CD4-positive, alpha-beta T cell treated with Interleukin-15 for 4 hours (primary cell): ENCODE measurements at regions not wholly inside any gene's neighbourhood (a gene's known extent, or its start where the extent isn't known, plus 50 kb on each side); places are given as distances from the start of the nearest gene placed in this dataset.

Experiments used
- DNase-seq: peaks from one replicate; pipeline ENCODE4 v3.0.0-alpha.2; 2020; ENCODE audit warnings: low spot score

DNA sequence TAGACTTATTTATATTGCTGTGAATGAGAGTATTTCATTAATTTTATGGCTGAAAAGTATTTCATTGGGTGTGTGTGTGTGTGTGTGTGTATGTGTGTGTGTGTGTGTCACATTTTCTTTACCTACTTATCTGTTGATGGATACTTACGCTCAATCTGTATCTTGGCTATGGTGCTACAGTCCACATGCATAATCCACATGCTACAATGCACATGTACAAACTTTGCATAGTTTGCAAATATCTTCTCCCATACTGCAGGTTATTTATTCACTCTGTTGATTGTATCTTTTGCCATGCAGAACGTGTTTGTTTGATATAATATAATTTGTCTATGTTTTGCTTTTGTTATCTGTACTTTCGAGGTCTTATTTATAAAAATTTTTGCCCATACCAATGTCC, 167.8 kb downstream of the RAB28 start:
- no peak for DNase-seq

DNA sequence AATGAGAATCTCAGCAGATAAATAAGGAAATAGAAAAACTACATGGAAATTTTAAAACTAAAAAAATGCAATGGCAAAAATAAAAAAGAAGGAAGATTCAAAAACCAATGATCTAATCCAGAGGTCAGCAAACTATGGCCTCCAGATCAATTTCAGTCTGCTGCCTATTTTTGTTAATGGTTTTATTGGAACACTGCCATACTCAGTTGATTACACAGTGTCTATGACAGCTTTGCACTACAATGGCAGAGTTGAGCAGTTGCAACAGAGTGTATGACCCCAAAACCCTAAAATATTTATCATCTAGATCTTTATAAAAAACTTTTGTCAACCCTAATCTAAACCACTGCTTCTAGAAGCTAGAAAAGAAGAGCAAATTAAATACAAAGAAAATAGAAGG, 170.3 kb downstream of the RAB28 start:
- no peak for DNase-seq

DNA sequence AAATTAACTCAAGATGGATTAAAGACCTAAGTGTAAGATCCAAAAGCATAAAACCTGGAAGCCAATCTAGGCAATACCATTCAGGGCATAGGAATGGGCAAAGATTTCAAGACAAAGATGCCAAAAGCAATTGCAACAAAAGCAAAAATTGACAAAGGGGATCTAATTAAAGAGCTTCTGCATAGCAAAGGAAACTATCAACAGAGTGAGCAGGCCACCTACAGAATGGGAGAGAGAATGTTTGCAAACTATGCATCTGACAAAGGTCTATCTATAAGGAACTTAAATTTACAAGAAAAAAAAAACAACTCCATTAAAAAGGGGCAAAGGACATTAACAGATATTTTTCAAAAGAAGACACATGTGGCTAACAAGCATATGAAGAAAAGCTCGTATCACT, 171.9 kb downstream of the RAB28 start:
- no peak for DNase-seq

DNA sequence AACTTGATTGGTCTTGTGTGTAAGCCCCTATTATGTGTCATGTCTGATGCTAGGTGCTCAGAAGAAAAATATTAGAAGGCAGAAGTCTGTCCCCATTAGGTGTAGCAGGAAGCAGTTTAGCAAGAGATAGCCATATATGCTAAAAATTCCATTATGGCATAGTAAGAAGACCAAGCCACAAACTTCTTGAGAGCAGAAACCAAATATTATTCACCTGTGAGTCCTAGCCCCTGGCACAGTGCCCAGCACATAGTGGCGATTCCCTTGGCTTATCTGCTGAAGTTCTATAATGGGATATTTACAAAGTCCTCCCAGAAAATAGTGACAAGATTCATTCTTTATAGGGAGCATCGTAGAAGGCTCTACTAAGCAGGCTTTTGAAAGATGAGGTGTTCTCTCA, 174.4 kb downstream of the RAB28 start:
- no peak for DNase-seq

DNA sequence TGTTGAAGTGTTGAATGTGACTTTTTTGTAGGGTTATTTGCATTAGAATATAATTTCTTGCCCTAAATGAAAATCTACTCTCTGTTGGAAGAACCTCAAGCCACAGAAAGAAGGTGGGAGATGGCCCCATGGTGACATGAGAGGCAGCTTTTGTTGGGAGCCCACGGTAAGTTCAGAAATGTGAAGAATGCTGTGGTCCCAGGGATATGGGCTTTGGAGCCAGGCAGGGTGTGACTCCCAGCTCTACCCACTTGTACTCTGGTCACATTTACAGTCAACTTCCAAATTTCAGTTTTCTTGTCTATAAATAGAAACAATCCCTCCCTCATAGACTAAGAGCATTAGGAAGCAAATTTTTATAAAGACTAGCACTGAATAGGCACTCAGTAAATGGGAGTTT, 177.8 kb downstream of the RAB28 start:
- no peak for DNase-seq

DNA sequence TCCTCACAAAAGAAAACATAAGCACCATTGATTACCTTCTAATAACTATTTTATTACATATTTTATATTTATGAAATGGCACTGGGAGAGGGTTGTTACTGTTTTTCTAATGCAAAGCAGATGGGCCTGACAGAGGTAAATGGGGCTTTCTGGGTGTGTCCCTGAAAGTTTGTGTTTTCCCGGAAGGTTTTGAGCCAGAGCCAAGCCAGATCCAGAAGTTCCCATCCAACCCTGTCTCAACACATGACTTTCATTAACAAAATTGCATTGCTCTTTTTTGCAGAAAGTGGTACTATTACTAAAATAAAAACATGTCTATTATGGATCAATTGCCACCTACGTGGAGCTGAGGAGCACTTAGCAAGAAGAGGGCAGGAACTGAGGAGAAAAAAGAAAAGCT, 181.3 kb downstream of the RAB28 start:
- DNase-seq, result no peak

DNA sequence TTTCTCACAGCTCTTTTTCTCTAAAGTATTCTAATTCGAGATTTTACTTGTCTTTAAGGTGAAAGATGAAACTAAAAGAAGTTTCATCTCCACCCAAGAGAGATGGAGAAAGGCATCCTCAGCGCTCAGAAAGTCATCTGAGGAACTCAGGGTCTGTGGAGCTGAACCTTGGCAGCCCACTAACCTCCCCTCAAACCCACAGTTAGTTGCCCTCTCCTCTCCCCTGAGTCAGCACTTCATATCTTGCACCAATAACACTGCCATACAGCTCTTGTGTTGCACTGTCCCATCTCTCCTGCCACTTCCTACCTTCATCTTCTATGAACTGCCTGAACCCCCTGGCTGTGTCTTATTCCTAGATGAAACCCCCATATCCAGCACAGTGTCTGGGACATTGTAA, 184.8 kb downstream of the RAB28 start:
- no peak for DNase-seq

DNA sequence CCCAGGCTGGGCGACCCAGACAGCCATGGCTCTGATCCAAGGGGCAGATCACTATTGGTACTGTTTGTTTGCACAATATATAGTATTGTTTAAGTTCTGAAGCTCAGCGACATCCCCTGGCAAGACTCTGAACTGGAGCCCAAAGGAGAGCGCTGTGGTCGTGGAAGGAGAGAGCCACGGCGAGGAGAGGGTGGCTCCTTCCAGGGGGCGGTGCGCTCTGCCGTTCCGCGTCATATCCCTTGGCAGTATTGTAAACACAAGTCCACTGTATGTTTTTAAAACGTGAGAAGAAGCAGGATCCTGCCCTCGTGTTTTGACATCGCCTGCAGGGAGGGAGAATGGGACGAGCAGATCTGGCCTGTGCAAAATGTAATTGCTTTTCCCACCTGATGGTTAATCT, 185.5 kb downstream of the RAB28 start:
- DNase-seq, result no peak

DNA sequence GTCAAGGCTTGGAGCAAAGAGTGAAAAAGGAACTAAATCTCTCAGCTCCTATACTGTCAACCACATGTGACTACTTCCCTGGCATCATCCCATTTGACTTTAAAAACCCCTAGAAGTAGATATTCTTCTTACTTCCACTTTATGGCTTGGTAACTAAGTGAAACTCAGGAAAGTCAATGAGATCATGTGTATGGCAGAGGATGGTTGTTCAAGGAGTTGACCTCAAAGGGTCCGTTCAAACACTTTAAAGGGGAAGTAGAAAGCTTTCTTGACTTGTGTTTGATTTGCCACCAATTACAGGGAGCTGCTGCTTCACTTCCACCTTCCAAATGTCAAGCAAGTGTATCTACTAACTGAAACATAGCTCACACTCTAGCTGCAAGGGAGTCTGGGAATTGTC, 187.2 kb downstream of the RAB28 start:
- DNase-seq, result no peak

DNA sequence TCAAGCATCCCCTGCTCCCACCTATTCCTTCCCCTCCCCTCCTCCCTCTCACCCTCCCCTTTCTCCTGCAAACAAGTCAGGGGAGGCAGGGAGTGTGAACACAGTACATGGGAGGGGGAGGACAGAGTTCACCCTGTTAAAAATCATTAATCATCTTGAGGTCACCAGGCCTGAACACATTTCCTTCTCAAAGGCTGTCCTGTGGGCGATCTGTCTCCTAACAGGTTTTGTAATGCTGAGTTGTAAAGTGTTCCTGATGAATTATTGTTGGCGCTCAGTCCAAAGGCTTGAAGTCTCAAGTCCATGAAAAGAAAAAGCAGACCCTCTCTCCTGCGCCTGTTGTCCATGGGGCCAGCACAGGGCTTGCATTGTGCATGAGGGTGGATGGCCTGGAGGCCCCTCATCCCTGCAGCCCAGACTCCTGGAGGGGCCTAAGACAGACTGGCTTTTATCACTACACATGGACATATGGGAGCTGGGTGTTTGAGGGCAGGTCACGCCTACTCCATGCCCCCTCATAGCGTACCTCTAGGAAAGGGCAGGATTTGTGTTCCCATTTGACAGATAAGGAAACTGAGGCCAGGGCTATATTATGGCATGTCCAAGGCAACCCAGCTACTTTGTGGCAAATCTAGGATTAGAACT, 189.1 kb downstream of the RAB28 start:
- no peak for DNase-seq

DNA sequence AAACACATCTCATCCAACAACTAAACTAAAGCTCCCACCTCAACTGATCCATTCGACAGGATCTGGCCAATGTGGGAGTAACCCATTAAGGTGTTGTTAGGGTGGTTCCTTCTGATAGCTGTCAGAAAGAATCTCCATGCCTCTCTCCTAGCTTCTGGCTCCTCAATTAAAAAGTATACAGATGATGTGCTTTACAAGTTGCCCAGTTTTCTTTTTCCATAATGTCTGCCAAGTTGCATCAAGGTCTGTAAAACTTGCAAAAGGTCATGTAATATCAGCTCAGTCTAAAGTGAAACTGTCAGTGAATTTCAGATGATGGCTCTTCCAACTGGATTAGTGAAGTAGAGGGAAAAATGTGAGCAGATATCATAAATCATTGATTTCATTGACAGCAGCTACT, 191.8 kb downstream of the RAB28 start:
- DNase-seq, result no peak

DNA sequence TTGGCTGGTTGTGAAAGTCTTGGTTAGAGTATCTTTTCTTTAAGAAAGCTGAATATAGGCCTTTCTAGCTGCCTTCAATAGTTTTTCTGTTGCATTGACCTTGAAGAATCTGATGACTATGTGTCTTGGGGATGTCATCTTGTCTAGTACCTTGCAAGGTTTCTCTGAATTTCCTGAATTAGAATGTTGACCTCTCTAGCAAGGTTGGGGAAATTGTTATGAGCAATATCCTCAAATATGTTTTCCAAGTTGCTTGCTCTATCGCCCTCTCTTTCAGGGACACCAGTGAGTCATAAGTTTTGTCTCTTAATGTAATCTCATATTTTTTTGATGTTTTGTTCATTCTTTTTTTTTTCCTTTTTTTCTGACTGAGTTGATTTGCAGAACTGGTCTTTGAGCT, 194.7 kb downstream of the RAB28 start:
- DNase-seq, result no peak

DNA sequence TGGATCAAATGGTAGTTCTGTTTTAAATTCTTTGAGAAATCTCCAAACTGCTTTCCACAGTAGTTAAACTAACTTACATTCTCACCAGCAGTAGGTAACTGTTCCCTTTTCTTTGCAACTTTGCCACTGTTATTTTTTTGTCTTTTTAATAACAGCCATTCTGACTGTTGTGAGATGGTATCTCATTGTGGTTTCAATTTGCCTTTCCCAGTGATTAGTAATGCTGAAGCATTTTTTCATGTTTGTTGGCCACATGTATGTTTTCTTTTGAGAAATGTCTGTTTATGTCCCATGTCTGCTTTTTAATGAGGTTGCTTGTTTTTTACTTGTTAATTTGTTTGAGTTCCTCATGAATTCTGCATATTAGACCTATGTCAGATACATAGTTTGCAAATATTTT, 198.8 kb downstream of the RAB28 start:
- DNase-seq, result no peak

DNA sequence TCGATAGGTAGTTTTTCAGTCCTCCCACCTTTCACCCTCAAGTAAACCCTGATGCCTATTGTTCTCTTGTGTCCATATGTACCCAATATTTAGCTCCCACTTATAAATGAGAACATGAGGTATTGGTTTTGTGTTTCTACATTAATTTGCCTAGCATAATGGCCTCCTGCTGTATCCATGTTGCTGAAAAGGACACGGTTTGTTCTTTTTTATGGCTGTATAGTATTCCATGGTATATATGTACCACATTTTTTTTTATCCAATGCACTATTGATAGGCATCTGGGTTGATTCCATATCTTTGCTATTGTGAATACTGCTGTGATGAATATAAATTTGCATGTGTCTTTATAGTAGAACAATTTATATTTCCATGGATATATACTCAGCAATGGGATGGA, 199.2 kb downstream of the RAB28 start:
- no peak for DNase-seq

DNA sequence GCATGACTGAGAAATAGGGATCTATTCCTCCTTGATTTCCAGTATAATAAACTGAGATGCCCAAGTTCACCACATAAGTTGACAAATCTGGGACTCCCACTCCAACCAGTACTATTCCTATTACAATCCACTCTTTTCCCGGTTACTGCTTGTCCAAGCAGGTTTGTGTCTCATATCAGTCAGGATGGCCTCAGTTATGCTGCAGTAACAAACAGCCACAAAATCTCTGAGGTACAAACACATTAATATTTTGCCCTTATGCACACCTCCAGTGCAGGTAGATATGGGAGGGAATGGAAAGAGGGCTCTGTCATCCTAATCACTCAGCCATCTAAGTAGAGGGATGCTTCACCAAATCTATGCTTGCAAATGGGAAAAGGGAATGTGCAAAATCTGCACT, 207.8 kb downstream of the RAB28 start:
- no peak for DNase-seq

DNA sequence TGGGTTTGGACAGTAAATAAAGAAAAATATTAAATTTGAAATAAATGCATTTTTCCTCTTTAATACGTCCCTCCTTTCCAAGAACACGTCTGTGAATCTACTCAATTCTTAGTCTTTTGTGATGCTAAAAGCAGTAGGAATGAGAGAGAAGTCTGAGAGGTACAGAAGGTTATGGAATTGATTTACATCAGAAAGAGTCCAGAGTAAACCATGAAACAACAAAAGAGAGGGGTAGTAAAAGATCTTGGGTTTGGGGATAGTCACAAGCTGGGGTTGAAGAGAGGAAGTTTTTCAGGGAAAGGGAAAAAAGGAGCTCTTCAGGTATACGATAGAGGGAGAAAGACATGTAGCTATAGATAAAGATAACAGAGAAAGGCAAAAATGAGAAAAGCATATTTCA, 215.4 kb downstream of the RAB28 start:
- no peak for DNase-seq

DNA sequence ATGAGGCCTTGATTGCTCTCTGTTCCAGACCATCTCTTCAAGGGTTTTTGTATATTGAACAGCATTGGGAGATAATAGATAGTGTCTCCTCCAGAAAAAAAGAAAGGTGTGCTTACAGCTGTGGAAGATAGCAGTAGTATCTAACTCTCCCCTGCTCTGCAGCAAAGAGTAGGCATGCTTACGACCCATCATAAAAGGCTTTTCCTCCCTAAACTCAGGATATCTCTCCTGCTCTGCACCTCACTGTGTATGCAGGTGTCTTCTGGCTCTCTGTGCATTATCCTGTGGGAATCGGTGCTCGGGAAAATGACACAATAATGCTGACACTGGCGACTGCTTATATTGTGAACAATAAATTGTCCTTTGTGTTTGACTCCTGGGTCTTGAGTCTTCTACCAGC, 216.0 kb downstream of the RAB28 start:
- no peak for DNase-seq

DNA sequence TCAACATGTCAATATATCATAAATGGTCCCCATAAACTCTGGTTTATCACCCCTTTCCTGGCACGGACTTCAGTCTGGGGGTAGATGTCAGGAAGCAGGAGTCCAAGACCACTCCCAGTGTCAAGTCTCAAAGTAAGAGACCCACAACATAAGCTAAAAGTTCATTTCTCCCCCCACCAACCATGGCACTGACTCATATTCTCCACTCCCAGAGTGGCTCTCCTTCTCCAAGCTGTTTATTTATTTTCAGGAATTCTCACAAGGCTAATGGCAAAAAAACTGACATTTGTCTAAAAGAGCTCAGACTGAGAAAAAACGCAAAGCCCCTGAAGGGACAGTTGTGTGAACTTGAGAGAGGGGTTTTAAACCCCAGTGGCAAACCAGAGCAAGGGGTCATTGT, 217.0 kb downstream of the RAB28 start:
- no peak for DNase-seq

DNA sequence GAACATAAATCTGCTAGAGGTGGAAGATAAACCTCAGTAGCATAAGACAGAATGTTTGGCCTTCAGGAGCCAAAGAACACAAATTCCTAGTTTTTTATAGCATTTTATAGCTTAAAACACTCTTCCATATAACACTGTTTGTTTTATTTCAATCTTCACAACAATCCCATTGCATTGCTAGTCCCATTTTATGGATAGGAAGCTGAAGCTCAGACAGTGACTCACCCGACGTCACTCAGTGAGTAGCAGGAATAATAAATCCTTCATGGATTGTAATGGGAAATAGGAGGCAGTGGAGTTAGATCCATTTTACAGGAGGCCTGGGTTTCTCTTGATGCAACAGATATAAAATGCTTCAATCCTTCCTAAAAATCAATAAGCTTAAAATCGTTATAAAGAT, 217.5 kb downstream of the RAB28 start:
- DNase-seq, result no peak

DNA sequence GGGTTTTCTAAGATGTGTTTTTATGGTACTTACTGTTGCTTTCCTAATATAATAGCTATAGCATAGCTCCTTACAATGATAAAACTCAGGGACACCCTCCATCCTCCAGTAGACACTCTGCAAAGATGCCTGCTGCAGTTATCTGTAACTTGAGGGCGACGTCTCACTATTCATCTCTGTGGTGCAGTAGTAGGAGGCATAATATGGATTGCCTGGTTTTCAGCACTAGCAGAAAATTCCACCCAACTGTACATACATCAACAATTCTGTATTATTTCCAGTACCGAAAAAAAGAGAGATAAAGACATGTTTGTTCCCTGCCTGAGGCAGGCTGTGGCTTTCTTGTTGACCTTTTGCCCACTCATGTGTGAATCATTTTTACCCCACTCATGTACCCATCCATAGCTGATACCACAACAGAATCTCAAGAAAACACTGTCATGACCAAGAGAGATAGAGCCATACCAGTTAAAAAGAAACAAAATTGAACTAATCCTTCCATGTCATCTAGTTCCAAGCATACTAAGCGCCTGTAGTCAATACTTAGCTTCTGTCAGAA, 220.1 kb downstream of the RAB28 start:
- no peak for DNase-seq

DNA sequence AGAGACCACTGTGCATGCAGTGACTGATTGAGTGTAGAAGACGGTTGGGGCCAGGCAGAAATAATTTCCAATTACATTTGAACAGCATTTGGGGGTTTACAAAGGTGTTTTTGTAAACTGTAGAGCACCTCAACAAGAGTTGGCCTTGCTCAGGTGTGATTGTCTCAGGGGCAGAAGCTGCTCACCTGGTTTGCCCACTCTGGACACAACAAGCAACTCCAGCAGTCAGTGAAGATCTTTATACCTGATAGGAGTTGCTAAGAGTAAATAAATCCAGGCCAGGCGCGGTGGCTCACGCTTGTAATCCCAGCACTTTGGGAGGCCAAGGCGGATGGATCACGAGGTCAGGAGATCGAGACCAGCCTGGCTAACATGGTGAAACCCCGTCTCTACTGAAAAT, 221.3 kb downstream of the RAB28 start:
- DNase-seq, result no peak

DNA sequence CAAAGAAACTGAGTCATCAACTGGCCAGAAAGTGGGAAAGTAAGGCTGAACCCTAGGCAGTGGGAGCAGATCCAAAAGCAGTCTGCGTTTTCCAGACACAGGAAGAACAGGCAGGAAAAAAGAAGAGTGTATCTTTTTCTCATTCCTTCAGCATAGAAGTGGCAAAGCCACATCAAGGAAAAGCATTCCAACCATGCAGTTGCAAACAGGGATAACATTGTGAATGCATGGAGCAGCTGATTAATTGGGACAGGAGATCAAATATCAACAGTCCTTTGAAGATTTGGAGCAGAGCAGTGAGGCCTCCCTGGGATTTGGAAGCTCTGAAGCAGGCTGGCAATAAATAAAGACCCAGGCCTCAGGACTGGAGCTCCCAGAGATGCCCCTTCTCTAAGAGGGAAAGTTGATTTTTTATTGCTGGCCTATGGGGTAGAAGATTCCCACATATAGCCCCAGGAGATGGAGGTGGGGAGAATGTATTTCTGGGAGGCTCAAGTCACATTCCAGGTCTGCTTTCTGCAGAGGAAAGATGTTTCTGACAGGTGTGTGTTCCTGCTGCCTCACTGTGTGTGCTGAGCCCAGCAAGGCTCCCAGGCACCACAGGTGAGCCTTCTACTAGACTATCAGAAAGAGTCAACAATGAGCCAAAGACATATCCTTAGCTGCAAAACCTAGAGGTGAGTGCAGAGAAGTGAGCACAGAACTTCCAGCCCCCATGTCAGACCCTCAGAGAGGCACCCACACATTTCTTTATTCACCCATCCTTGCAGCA, 222.5 kb downstream of the RAB28 start:
- no peak for DNase-seq

DNA sequence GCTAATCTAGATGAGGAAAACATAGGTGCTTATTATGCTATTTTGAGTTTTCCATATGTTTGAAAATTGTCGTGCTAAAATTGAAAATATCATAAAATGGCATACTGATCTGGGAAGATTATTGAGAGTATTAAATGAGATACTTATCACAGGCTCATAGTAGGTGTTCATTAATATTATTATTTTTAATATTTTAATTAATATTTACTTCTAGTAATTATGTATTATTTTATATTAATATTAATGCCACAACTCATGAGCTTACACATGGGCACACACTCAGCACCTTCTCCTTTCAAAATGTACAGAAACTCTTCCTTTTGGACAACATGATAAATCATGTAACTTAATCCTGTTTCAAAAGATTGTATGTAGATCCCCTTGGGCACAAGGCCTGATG, 223.6 kb downstream of the RAB28 start:
- DNase-seq, result no peak

DNA sequence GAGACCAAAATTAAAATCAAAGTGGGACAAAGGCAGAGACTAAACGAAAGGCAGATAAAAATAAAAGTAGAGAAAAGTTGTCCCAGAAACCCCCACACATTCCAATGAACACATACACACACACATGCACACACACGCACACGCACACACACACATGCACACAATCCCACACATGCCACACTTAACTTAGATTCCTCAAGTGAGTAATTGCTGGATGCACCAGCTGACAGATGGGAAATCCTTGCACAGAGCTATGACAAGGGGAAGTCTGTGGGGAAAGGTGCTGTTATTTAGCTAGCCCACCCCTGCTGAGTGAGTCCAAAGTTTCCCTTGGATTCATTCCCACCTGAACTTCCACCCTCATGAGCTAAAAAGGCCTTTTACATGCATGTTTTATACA, 233.9 kb downstream of the RAB28 start:
- DNase-seq, result no peak
